HUDEP-2 (cell line): ENCODE measurements at regions not wholly inside any gene's neighbourhood (a gene's known extent, or its start where the extent isn't known, plus 50 kb on each side); places are given as distances from the start of the nearest gene placed in this dataset.

Source experiments
- DNase-seq, 76 experiments: peaks; one replicate each; lab custom pipeline; 2025; ENCODE audit not compliant: unreplicated experiment in 76 of 76; lab: John Stamatoyannopoulos, UW

GRCh38 chr11:122062763-122063162 lies 53.3 kb downstream of the BLID start:
- DNase-seq: no peak

GRCh38 chr11:122059565-122059964 lies 56.5 kb downstream of the BLID start:
- no peak for DNase-seq

DNA sequence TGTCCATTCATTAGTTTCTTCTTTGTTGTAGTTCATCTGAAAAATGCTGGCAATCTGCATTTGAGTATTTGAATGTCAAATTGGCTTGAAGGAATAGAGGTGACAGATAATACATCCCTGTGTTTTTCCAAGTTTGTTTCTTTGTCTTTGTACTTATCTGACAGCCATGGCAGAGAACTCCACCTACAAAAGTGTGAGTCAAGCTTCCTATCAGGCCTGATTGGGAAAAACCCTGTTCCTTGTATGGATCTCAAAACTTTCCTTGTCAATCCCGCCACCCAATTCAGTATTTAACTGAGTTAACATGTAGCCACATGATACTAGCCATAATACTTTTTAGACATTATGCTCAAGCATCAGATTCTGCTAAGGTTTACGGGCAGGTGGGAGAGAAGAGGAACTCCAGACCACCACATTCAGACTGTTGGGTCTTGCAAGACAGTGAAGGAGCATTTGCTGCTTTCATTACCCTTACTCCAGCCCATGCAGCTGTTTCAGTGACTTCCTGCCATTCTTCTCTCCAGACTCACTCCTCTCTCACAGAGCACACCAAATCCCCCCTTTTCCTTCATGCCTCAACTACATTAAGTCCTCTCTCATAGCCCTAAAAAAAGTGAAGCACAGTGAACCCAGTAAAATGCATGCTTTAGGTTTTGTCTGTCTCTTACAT lies 65.9 kb downstream of the BLID start:
- no peak for DNase-seq

GRCh38 chr11:122048401-122048800 lies 67.6 kb downstream of the BLID start:
- DNase-seq: no peak

DNA sequence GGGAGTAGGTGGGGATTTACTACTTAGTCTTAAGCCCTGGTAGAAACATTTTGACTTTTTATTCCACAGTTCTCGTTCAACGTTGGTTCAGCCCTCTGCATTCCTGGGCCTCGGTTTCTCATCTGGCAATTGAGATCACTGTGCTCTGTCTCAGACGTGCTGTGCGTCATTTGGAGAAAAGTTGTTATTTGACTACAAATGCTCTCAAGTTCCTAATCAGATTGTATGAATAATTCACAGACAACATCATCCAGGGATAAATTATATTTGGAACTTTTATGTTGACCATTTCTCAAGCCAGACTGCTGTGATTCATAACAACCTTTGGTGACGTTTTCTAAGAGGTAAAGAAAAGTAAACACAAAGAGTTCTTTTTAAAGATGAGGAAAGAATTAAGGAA lies 69.2 kb downstream of the BLID start:
- DNase-seq: no peak

- DNase-seq: no peak
Measured at GRCh38 chr11:122046438-122046837, 69.6 kb downstream of the BLID start.

DNA sequence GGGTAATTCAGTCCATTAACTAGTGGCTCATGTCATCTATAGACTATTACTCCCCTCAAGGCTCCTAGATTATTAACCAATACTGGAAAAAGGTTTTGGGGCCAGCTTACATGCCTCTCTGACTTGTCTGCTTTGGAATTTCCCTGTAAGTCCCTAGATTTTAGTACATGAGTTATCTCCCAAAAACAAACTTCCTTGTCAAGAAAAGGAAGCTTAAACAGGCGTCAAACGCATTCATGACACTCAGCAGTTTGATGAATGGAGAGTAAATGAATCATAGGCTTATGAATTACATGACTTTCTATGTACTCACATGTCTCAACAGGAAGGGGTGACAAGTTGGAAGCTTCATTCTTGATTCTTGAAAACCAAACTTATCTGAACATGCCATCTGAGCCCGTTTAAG lies 70.8 kb downstream of the BLID start:
- no peak for DNase-seq

DNA sequence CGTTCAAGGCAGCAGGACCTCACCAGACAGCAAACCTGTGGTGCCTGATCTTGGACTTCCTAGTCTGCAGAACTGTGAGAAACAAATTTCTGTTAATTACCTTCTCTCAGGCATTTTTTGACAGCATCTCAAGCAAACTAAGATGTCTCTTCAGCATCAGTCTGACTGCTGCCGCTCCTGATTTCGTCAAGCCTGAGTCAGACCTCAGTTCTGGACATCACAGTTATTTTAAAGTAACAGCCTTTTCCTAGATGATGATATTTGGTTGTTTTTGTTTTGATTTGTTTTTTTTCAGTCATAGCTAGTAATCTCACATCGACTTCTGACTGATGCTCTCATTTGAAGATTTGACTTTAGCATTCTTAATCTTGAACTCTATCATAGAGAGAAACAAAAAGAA lies 71.9 kb downstream of the BLID start:
- no peak for DNase-seq

DNA sequence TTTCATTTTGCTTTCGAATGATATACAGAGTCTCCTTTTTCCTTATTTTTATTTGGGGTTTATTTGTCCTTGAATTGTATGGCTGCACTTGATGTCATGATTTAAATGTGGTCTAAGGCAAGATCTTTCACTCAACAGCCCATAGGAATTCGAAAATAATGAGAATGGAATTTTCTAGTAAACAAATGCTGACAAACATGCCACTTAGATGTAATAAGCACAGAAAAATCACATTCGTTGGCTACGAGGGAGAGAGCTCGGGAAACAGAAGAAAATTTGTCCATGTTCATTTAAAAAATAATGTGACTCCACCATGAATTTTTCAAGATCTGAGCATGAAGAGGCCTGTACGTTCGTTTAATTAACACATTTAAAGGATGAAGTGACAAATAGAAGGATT lies 73.0 kb downstream of the BLID start:
- no peak for DNase-seq

DNA sequence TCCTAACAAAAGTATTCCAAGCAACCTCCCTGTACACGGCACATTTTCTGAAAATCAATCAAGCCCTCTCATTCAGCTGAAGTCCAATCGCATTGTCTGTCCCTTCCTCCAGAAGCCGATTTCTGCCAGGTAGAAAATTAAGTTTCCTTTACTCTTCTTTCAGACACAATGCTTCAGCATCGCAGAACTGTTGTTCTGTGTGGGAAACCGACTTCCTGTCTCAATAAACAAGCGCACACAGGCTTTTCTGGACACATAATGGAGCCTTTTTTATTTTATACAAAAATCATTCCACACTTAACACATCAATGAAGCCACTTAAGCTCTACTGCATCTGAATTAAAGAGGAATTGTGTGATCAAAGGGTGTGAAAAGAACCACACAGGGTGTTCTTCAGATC lies 75.6 kb downstream of the BLID start:
- DNase-seq: no peak

DNA sequence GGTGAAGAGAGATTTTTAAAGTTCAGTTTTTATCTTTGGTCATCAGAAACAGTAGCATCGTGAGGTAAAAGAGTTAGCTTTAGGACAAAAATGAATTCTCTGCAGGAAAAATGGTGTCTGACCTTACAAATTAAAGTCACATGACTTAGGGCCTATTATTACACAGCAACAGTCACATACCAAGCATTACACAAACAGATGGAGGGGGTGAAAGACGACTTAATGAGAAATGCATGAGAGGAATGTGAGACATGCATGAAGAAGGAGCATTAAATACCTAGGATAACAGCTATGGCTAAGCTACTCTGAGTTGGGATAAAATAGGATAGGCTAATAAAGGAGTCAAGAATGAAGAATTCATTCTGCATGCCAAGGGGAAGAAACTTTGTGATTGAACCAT lies 77.5 kb downstream of the BLID start:
- no peak for DNase-seq

DNA sequence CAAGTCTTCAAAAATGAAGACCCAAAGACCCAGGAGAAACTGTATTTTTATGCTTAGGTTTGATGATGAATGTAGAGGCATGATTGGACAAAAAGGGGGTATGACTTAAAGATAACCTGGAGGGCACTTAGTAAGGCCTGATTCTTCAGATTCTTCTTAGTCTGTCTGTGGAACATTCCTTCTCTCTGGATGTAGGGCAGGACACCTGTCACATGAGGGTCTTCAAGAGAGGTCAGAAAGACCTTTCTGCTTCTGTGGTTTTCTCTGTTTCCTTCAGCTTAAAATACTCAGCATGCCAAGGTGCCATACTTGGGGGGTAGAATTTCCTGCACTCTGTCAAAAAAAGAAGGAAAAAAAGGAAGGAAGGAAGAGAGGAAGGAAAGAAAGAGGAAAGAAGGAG lies 78.1 kb downstream of the BLID start:
- no peak for DNase-seq

DNA sequence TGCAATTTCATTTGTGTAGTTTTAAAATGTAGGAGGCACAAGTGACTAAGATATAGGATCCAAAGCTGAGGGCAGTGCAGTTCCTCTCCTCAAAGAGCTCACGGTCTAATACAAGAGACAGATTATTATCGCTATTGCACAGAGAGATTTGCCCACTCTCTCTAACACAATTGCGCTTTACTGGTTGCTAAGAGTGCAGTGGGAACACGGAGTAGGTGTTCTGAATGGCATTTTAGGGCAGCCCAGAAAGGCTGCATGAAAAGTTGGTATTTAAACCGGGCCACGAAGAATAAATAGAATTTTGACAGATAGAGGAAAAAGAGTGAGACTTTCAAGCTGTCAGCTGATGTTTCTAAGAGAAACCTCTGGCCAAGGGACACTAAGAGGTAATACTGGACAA lies 79.5 kb downstream of the BLID start:
- no peak for DNase-seq

DNA sequence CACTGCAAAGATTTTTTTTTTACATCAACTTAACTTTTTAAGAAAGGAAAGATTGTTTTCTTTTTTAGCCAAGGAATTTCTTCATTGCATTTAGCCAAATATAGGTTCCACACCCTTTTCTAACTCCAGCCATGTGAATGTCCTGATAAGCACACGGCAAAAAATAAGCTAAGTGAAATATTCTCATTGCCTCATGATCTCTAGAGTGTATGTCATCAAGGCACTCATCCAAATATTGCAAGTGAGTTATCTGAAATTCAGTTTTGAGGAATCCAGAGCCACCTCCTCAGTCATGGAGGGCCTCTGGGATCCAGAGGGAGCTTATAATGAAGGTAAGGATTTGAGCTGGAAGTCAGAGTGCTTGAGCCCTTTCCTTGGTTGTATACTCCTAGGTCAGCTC lies 80.0 kb downstream of the BLID start:
- no peak for DNase-seq

DNA sequence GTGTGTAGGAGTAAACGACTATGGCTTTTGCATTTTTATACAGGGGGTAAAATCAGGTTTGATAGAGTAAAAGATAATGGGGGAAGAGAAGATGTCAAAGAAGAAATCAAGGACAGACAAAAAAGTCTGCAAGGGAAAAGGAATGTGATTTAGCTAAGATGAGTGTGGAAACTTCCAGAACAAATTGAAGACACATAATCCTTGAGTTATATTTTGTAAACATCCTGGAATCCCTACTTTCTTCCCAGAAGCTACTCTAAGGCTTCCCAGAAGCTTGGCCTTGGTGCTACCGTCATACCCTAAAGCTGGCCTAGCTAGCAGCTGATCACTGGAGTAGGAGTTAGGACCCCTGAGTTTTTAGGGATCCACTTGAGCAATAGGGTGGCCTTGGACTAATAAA lies 82.4 kb downstream of the BLID start:
- DNase-seq: no peak

DNA sequence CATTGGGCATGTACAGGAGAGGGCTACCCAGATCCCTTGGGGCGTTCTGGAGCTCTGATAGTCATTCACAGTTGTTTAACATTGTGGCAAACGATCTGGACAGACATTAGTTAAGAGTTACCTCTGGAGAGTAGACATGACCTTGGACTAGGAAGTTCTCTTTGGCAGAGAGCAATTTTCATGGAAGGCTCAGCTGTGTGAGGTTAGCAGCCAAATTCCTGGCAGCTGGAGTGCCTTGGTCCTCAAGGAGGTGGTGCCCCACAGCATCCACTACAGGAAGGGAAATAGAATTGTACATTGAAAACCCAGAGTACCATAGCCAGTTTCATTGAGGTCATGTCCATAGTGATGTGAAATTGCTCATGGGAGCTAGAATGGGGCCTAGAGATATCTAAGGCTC lies 82.8 kb downstream of the BLID start:
- no peak for DNase-seq

DNA sequence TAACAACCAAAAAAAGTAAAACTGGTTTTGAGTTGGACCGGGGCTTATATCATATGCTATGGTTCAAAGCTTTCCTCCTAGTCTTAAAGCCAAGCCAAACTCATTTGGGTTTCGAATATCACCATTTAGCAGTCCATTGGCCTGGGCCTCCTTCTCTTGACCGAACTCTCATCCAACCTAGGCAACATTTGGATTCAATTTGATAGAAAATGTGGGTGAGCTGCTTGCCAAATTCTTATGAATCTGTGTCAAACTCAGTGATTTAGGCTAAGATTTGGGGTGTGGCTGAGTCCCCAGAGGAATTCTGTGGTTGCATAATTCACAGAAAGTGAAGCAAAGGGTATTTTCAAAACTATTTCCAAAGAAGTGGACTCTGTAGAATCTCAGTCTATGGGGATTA lies 83.7 kb downstream of the BLID start:
- DNase-seq: no peak

GRCh38 chr11:122031813-122032212 lies 84.2 kb downstream of the BLID start:
- DNase-seq: no peak

DNA sequence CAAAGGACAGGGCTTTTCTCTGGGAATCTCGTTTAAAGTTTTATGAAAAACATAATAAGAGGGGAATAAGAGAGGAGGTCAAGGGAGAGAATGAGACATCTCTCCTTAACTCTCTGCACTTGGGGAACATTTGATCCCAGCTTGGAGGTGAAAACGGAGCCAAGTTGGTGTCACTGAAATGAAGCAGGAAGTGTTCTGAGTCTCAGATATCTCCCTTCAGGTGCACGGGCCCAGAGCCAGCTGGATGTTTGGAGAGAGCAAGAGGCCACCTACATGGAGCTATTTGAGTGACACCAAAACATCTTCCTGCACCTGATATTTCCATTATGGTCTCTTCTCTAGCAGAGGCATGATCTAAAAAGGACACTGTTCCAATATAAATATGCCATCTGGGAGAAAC lies 85.7 kb downstream of the BLID start:
- DNase-seq: no peak

DNA sequence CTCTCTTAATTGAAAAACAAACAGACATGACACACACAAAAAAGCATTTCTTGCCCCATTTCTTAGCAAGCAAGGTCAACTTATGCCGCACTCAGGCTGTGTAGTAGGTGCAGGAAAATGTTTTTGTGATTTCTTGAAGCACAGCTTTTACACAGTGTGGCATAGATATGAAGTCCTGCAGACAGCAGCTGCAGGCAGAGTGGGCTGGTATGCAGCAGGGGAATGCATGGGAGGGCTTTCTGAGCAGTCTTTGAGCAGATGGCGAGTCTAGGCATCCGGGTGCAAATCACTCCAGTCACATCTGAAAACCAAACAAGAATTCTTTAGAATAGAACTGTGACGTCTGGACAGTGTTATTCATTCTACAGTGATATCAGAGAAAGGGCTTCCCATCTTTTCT lies 87.5 kb downstream of the BLID start:
- no peak for DNase-seq

GRCh38 chr11:122028036-122028435 lies 88.0 kb downstream of the BLID start:
- no peak for DNase-seq

GRCh38 chr11:122025757-122026156 lies 90.3 kb downstream of the BLID start:
- no peak for DNase-seq

GRCh38 chr11:122024278-122024677 lies 91.7 kb downstream of the BLID start:
- DNase-seq: no peak
